ENCODE measurements at regions not wholly inside any gene's neighbourhood (a gene's known extent, or its start where the extent isn't known, plus 50 kb on each side); places are given as distances from the start of the nearest gene placed in this dataset.

GRCh38 chr10:118851062-118852035, 96.6 kb upstream of the CACUL1 start:
- no peaks in the 10 kb centered on the region for H3K27me3 ChIP-seq (ENCODE audit: control insufficient read depth, insufficient read depth, low read length, poor library complexity, severe bottlenecking)
- Mint-ChIP-seq H3K27ac (no peak overlapping the region), H3K36me3 (ENCODE audit: low read depth) (no peaks in the 10 kb centered on the region), H3K27me3 (ENCODE audit: insufficient read depth) (no peaks in the 10 kb centered on the region), H3K4me1 (no peaks in the 10 kb centered on the region), H3K4me3 (no peak overlapping the region), H3K9me3 (no peaks in the 10 kb centered on the region)
- no peaks in the 10 kb centered on the region for H3K9me3 ChIP-seq (ENCODE audit: control insufficient read depth, low read length)
- no peaks in the 10 kb centered on the region for H3K4me1 ChIP-seq (ENCODE audit: control insufficient read depth, insufficient read depth, low read length)
- no peaks in the 10 kb centered on the region for H3K36me3 ChIP-seq (ENCODE audit: control insufficient read depth, insufficient read depth, low read length)
- DNase-seq = no peak
- H3K4me3 ChIP-seq (ENCODE audit: low read length) = no peak overlapping the region
- H3K9ac ChIP-seq (ENCODE audit: extremely low read depth, low read length, poor library complexity, severe bottlenecking) = no peak overlapping the region
- 91 to 94% methylated on average over 6 to 9 of the region's 9 CpGs for WGBS, 2 experiments (ENCODE audit: insufficient coverage in 1 of 2, insufficient read length in 1 of 2)
- TF ChIP-seq CTCF (conservative IDR thresholded peaks at IDR 0.05) = no peak
- no peak overlapping the region for H3K27ac ChIP-seq (ENCODE audit: low read depth, low read length)

- Mint-ChIP-seq H3K36me3 (ENCODE audit: low read depth) (no peaks in the 10 kb centered on the region), H3K27me3 (ENCODE audit: insufficient read depth) (peaks cover 5% of the 10 kb centered on the region), H3K27ac (no peak overlapping the region), H3K4me1 (no peaks in the 10 kb centered on the region), H3K4me3 (no peak overlapping the region), H3K9me3 (peaks cover 5% of the 10 kb centered on the region)
- H3K36me3 ChIP-seq (ENCODE audit: control insufficient read depth, insufficient read depth, low read length) = no peaks in the 10 kb centered on the region
- peaks cover 10% of the 10 kb centered on the region for H3K9me3 ChIP-seq (ENCODE audit: control insufficient read depth, low read length)
- no peak overlapping the region for H3K9ac ChIP-seq (ENCODE audit: extremely low read depth, low read length, poor library complexity, severe bottlenecking)
- 89 to 95% methylated on average over 5 to 6 of the region's 6 CpGs for WGBS, 2 experiments (ENCODE audit: insufficient coverage in 1 of 2, insufficient read length in 1 of 2)
- TF ChIP-seq CTCF (conservative IDR thresholded peaks at IDR 0.05) = no peak
- no peaks in the 10 kb centered on the region for H3K4me1 ChIP-seq (ENCODE audit: control insufficient read depth, insufficient read depth, low read length)
- H3K27me3 ChIP-seq (ENCODE audit: control insufficient read depth, insufficient read depth, low read length, poor library complexity, severe bottlenecking) = no peaks in the 10 kb centered on the region
- H3K4me3 ChIP-seq (ENCODE audit: low read length) = no peak overlapping the region
- DNase-seq = no peak
- H3K27ac ChIP-seq (ENCODE audit: low read depth, low read length) = no peak overlapping the region
These were observed 99.1 kb upstream of the CACUL1 start for GRCh38 chr10:118853916-118854315.

- Histone ChIP-seq H3K9me3 (ENCODE audit: control insufficient read depth, low read length) (peaks cover 10% of the 10 kb centered on the region), H3K4me3 (ENCODE audit: low read length) (no peak overlapping the region), H3K27ac (ENCODE audit: low read depth, low read length) (no peak overlapping the region), H3K9ac (ENCODE audit: extremely low read depth, low read length, poor library complexity, severe bottlenecking) (no peak overlapping the region), H3K36me3 (ENCODE audit: control insufficient read depth, insufficient read depth, low read length) (no peaks in the 10 kb centered on the region), H3K4me1 (ENCODE audit: control insufficient read depth, insufficient read depth, low read length) (no peaks in the 10 kb centered on the region), H3K27me3 (ENCODE audit: control insufficient read depth, insufficient read depth, low read length, poor library complexity, severe bottlenecking) (no peaks in the 10 kb centered on the region)
- no peak for DNase-seq
- Mint-ChIP-seq H3K4me1 (no peaks in the 10 kb centered on the region), H3K27ac (no peak overlapping the region), H3K4me3 (no peak overlapping the region), H3K36me3 (ENCODE audit: low read depth) (no peaks in the 10 kb centered on the region), H3K9me3 (peaks cover 5% of the 10 kb centered on the region), H3K27me3 (ENCODE audit: insufficient read depth) (peaks cover 9% of the 10 kb centered on the region)
- no peak for TF ChIP-seq CTCF (conservative IDR thresholded peaks at IDR 0.05)
- 93 to 100% methylated on average over 1 to 3 of the region's 3 CpGs for WGBS, 2 experiments (ENCODE audit: insufficient coverage in 1 of 2, insufficient read length in 1 of 2)
These were observed 101.3 kb upstream of the CACUL1 start for GRCh38 chr10:118856106-118856505.

All from endodermal cell (in vitro differentiated cells).